ENCODE measurements at regions not wholly inside any gene's neighbourhood (a gene's known extent, or its start where the extent isn't known, plus 50 kb on each side); places are given as distances from the start of the nearest gene placed in this dataset.
A peak's percentile ranks its signal among the peaks of the same experiment; 100 is the strongest.

GRCh38 chr9:106733828-106734380 is 129.1 kb upstream of the ZNF462 start:
- no peak for TF ChIP-seq CTCF (IDR thresholded peaks at IDR 0.05; ENCODE audit: unreplicated experiment)
- H3K4me3 Mint-ChIP-seq: no peak overlapping the region
- DNase-seq (ENCODE audit: low spot score in 2 of 2, unreplicated experiment in 2 of 2): no peak
- no peaks in the 10 kb centered on the region for H3K27me3 Mint-ChIP-seq (ENCODE audit: low read depth)
- no peaks in the 10 kb centered on the region for H3K9me3 Mint-ChIP-seq
- H3K4me1 Mint-ChIP-seq: peaks cover 21% of the 10 kb centered on the region
- peak overlapping the region; percentile 2 for H3K27ac Mint-ChIP-seq
- no peaks in the 10 kb centered on the region for H3K36me3 Mint-ChIP-seq

GRCh38 chr9:106737516-106737915 is 125.5 kb upstream of the ZNF462 start:
- no peak for DNase-seq (ENCODE audit: low spot score in 2 of 2, unreplicated experiment in 2 of 2)
- peaks cover 14% of the 10 kb centered on the region for H3K4me1 Mint-ChIP-seq
- no peaks in the 10 kb centered on the region for H3K9me3 Mint-ChIP-seq
- H3K36me3 Mint-ChIP-seq: no peaks in the 10 kb centered on the region
- no peaks in the 10 kb centered on the region for H3K27me3 Mint-ChIP-seq (ENCODE audit: low read depth)
- no peak overlapping the region for H3K27ac Mint-ChIP-seq
- no peak for TF ChIP-seq CTCF (IDR thresholded peaks at IDR 0.05; ENCODE audit: unreplicated experiment)
- no peak overlapping the region for H3K4me3 Mint-ChIP-seq

GRCh38 chr9:106738109-106738508 is 124.9 kb upstream of the ZNF462 start:
- H3K4me1 Mint-ChIP-seq: peaks cover 10% of the 10 kb centered on the region
- H3K27ac Mint-ChIP-seq: no peak overlapping the region
- H3K4me3 Mint-ChIP-seq: no peak overlapping the region
- no peak for TF ChIP-seq CTCF (IDR thresholded peaks at IDR 0.05; ENCODE audit: unreplicated experiment)
- no peaks in the 10 kb centered on the region for H3K9me3 Mint-ChIP-seq
- H3K27me3 Mint-ChIP-seq (ENCODE audit: low read depth): no peaks in the 10 kb centered on the region
- no peaks in the 10 kb centered on the region for H3K36me3 Mint-ChIP-seq
- no peak for DNase-seq (ENCODE audit: low spot score in 2 of 2, unreplicated experiment in 2 of 2)

GRCh38 chr9:106745457-106745856 is 117.5 kb upstream of the ZNF462 start:
- H3K4me3 Mint-ChIP-seq: no peak overlapping the region
- no peaks in the 10 kb centered on the region for H3K9me3 Mint-ChIP-seq
- H3K4me1 Mint-ChIP-seq: peaks cover 4% of the 10 kb centered on the region
- TF ChIP-seq CTCF (IDR thresholded peaks at IDR 0.05; ENCODE audit: unreplicated experiment): no peak
- no peaks in the 10 kb centered on the region for H3K27me3 Mint-ChIP-seq (ENCODE audit: low read depth)
- DNase-seq (ENCODE audit: low spot score in 2 of 2, unreplicated experiment in 2 of 2): no peak
- H3K27ac Mint-ChIP-seq: no peak overlapping the region
- H3K36me3 Mint-ChIP-seq: no peaks in the 10 kb centered on the region

- H3K27me3 Mint-ChIP-seq (ENCODE audit: low read depth): no peaks in the 10 kb centered on the region
- H3K4me1 Mint-ChIP-seq: peaks cover 4% of the 10 kb centered on the region
- TF ChIP-seq CTCF (IDR thresholded peaks at IDR 0.05; ENCODE audit: unreplicated experiment): no peak
- no peaks in the 10 kb centered on the region for H3K9me3 Mint-ChIP-seq
- no peaks in the 10 kb centered on the region for H3K36me3 Mint-ChIP-seq
- no peak overlapping the region for H3K4me3 Mint-ChIP-seq
- no peak overlapping the region for H3K27ac Mint-ChIP-seq
- DNase-seq (ENCODE audit: low spot score in 2 of 2, unreplicated experiment in 2 of 2): no peak
Observed at GRCh38 chr9:106745876-106746275, 117.1 kb upstream of the ZNF462 start.

- Mint-ChIP-seq H3K27me3 (ENCODE audit: low read depth) (no peaks in the 10 kb centered on the region), H3K9me3 (no peaks in the 10 kb centered on the region), H3K4me3 (no peak overlapping the region), H3K27ac (no peak overlapping the region), H3K36me3 (no peaks in the 10 kb centered on the region), H3K4me1 (peaks cover 22% of the 10 kb centered on the region)
- no peak for DNase-seq (ENCODE audit: low spot score in 2 of 2, unreplicated experiment in 2 of 2)
- no peak for TF ChIP-seq CTCF (IDR thresholded peaks at IDR 0.05; ENCODE audit: unreplicated experiment)
Observed at GRCh38 chr9:106751681-106752080, 111.3 kb upstream of the ZNF462 start.

Data from mesothelial cell of epicardium (in vitro differentiated cells).